GM23338 (cell line): ENCODE measurements at regions not wholly inside any gene's neighbourhood (a gene's known extent, or its start where the extent isn't known, plus 50 kb on each side); places are given as distances from the start of the nearest gene placed in this dataset.
"Not testable (repeated sequence)": the region's sequence is repeated elsewhere in the genome, so short reads cannot be mapped to it uniquely, and the experiment has no call there.

ENCODE experiments used
- ATAC-seq: fragments of 200-7000 bp; cut with Tn5 transposase; 3 replicates; pipeline ENCODE4 v1.9.1; 2020
- DNase-seq: peaks from one replicate; pipeline ENCODE4 v3.0.0-alpha.2; 2015; ENCODE audit warnings: low spot score
- H2AFZ ChIP-seq: fragments of 200-600 bp; sonication (generic); 2 replicates; pipeline ENCODE4 v1.8.0; 2016; ENCODE audit warnings: antibody characterized with exemption, mild to moderate bottlenecking, moderate library complexity
- H3F3A ChIP-seq: fragments of 200-600 bp; sonication (generic); replicated peaks from 2 replicates; pipeline ENCODE4 v1.8.0; 2017; ENCODE audit warnings: antibody characterized with exemption, mixed run types, low read depth
- H3K27ac ChIP-seq: fragments of 200-600 bp; sonication (generic); 2 replicates; pipeline ENCODE4 v1.6.1; 2016; ENCODE audit warnings: low read depth
- H3K27me3 ChIP-seq: fragments of 200-600 bp; sonication (generic); 2 replicates; pipeline ENCODE4 v1.8.0; 2016; ENCODE audit warnings: mild to moderate bottlenecking, mixed run types, moderate library complexity; ENCODE audit not compliant: insufficient read depth
- H3K36me3 ChIP-seq: fragments of 200-600 bp; sonication (generic); 2 replicates; pipeline ENCODE4 v1.8.0; 2016; ENCODE audit warnings: mild to moderate bottlenecking; ENCODE audit not compliant: insufficient read depth
- H3K4me1 ChIP-seq: fragments of 200-600 bp; sonication (generic); 2 replicates; pipeline ENCODE4 v1.8.0; 2016; ENCODE audit warnings: mild to moderate bottlenecking, moderate library complexity; ENCODE audit not compliant: insufficient read depth
- H3K4me2 ChIP-seq: fragments of 200-600 bp; sonication (generic); 2 replicates; pipeline ENCODE4 v1.7.1; 2017; ENCODE audit warnings: mixed run types
- H3K4me3 ChIP-seq: fragments of 200-600 bp; sonication (generic); 2 replicates; pipeline ENCODE4 v1.6.1; 2016; ENCODE audit warnings: mixed run types
- H3K79me2 ChIP-seq: fragments of 200-600 bp; sonication (generic); replicated peaks from 2 replicates; pipeline ENCODE4 v1.8.0; 2017; ENCODE audit warnings: mild to moderate bottlenecking; ENCODE audit not compliant: insufficient read depth
- H3K9me2 ChIP-seq: fragments of 200-600 bp; sonication (generic); 2 replicates; pipeline ENCODE4 v1.8.0; 2017; ENCODE audit not compliant: insufficient read depth
- H4K20me1 ChIP-seq: fragments of 200-600 bp; sonication (generic); replicated peaks from 2 replicates; pipeline ENCODE4 v1.8.0; 2017; ENCODE audit warnings: mild to moderate bottlenecking; ENCODE audit not compliant: insufficient read depth
- H3K27ac Mint-ChIP-seq: 2 replicates; pipeline ENCODE4 v1.8.0; 2020; ENCODE audit warnings: inconsistent platforms, mild to moderate bottlenecking, moderate library complexity, mixed read lengths
- H3K27me3 Mint-ChIP-seq: 3 replicates; pipeline ENCODE4 v1.8.0; 2022; ENCODE audit warnings: low read depth, mild to moderate bottlenecking, moderate library complexity, mixed read lengths, inconsistent platforms; ENCODE audit not compliant: insufficient read depth, poor library complexity
- H3K36me3 Mint-ChIP-seq: 3 replicates; pipeline ENCODE4 v1.8.0; 2021; ENCODE audit warnings: low read depth, mild to moderate bottlenecking, inconsistent platforms, moderate library complexity, mixed read lengths
- H3K4me1 Mint-ChIP-seq: 3 replicates; pipeline ENCODE4 v1.8.0; 2020; ENCODE audit warnings: mild to moderate bottlenecking, inconsistent platforms, mixed read lengths
- H3K4me3 Mint-ChIP-seq: 3 replicates; pipeline ENCODE4 v1.8.0; 2021; ENCODE audit warnings: moderate library complexity, mild to moderate bottlenecking, inconsistent platforms, mixed read lengths
- H3K9me3 Mint-ChIP-seq: 3 replicates; pipeline ENCODE4 v1.8.0; 2020; ENCODE audit warnings: moderate library complexity, mild to moderate bottlenecking, inconsistent platforms, mixed read lengths
- CREB1 ChIP-seq: fragments of 250-450 bp; sonication (Bioruptor Pico); IDR thresholded peaks from 2 replicates; pipeline ENCODE4 v1.5.0; 2020; ENCODE audit warnings: low read depth, mild to moderate bottlenecking, moderate library complexity
- CTCF ChIP-seq, 2 experiments: fragments of 200-600 bp in 1 of 2; sonication (generic) in 1 of 2; conservative IDR thresholded peaks; 2 replicates each; pipeline versions ENCODE4 v1.5.1 to v1.6.1; 2016 to 2017; ENCODE audit warnings: antibody characterized with exemption in 2 of 2, low read depth in 2 of 2, mild to moderate bottlenecking in 2 of 2, moderate library complexity in 1 of 2
- ETS1 ChIP-seq: IDR thresholded peaks from 2 replicates; pipeline ENCODE4 v1.6.1; 2016; ENCODE audit warnings: antibody characterized with exemption
- EZH2phosphoT487 ChIP-seq: fragments of 200-600 bp; sonication (generic); IDR thresholded peaks from one replicate; pipeline ENCODE4 v1.8.1; 2018; ENCODE audit warnings: antibody characterized with exemption; ENCODE audit not compliant: unreplicated experiment
- NANOG ChIP-seq: IDR thresholded peaks from 2 replicates; pipeline ENCODE4 v1.6.1; 2016; ENCODE audit warnings: antibody characterized with exemption, borderline replicate concordance
- POLR2AphosphoS5 ChIP-seq: IDR thresholded peaks from 2 replicates; pipeline ENCODE4 v1.6.1; 2016; ENCODE audit warnings: antibody characterized with exemption, low read depth
- REST ChIP-seq: IDR thresholded peaks from one replicate; pipeline ENCODE4 v1.6.1; 2018; ENCODE audit warnings: antibody characterized with exemption; ENCODE audit not compliant: unreplicated experiment
- STAT1 ChIP-seq: IDR thresholded peaks from one replicate; pipeline ENCODE4 v1.6.1; 2016; ENCODE audit warnings: antibody characterized with exemption; ENCODE audit not compliant: unreplicated experiment
- ZNF114 ChIP-seq: fragments of 250-450 bp; sonication (Bioruptor Pico); IDR thresholded peaks from 2 replicates; pipeline ENCODE4 v1.5.0; 2020; ENCODE audit warnings: mild to moderate bottlenecking, moderate library complexity
- ZNF462 ChIP-seq: fragments of 250-450 bp; sonication (Bioruptor Pico); IDR thresholded peaks from 2 replicates; pipeline ENCODE4 v1.5.0; 2020; ENCODE audit warnings: mild to moderate bottlenecking, moderate library complexity

- H3F3A ChIP-seq, H3K9me2 ChIP-seq, H3K4me2 ChIP-seq, ATAC-seq, H3K27ac Mint-ChIP-seq, H4K20me1 ChIP-seq, H3K27me3 Mint-ChIP-seq, H2AFZ ChIP-seq, H3K79me2 ChIP-seq, H3K36me3 Mint-ChIP-seq, H3K4me1 Mint-ChIP-seq, H3K4me3 ChIP-seq, H3K36me3 ChIP-seq, H3K27me3 ChIP-seq, H3K4me1 ChIP-seq, H3K9me3 Mint-ChIP-seq, H3K4me3 Mint-ChIP-seq, H3K27ac ChIP-seq, DNase-seq: not testable (repeated sequence)
Observed at GRCh38 chr2:101645886-101646285, 51.6 kb upstream of the MAP4K4 start.

GRCh38 chr2:101644842-101645383, 52.6 kb upstream of the MAP4K4 start:
- ATAC-seq (no peak), DNase-seq (no peak)
- no peaks in the 10 kb centered on the region for H3K27me3 Mint-ChIP-seq
- Histone ChIP-seq H3K4me2 (no peak overlapping the region), H3K27me3 (no peaks in the 10 kb centered on the region), H3K4me3 (no peak overlapping the region), H3K27ac (no peak overlapping the region), H3K36me3 (no peaks in the 10 kb centered on the region), H3K9me2 (no peaks in the 10 kb centered on the region; the same call in 1 of the 2 replicates), H3K4me1 (no peaks in the 10 kb centered on the region), H2AFZ (no peak overlapping the region), H3K79me2 (no peaks in the 10 kb centered on the region), H3F3A (no peaks in the 10 kb centered on the region), H4K20me1 (no peaks in the 10 kb centered on the region)
- no peak overlapping the region for H3K27ac Mint-ChIP-seq
- no peaks in the 10 kb centered on the region for H3K4me1 Mint-ChIP-seq
- 0 out of 3 replicates have a peak, but pooled peaks cover 6% of the 10 kb centered on the region for H3K9me3 Mint-ChIP-seq
- H3K4me3 Mint-ChIP-seq, result no peak overlapping the region
- H3K36me3 Mint-ChIP-seq, result peaks cover 4% of the 10 kb centered on the region; the same call in 1 of the 3 replicates
- TF ChIP-seq EZH2phosphoT487 (no peak), CTCF (conservative IDR thresholded peaks at IDR 0.05; ENCODE audit: low read depth in 2 of 2) (no peak), ZNF114 (CRISPR knock-in tag) (no peak), STAT1 (no peak), NANOG (no peak), POLR2AphosphoS5 (no peak), REST (no peak), ZNF462 (no peak), CREB1 (CRISPR knock-in tag) (no peak), ETS1 (no peak)
